PFSK-1 (cell line): ENCODE measurements at regions not wholly inside any gene's neighbourhood (a gene's known extent, or its start where the extent isn't known, plus 50 kb on each side); places are given as distances from the start of the nearest gene placed in this dataset.

Experiments
- FOXP2 ChIP-seq: optimal IDR thresholded peaks from 2 replicates; pipeline ENCODE3; 2011; ENCODE audit warnings: borderline replicate concordance, control low read depth, inconsistent platforms; ENCODE audit not compliant: insufficient read depth; ENCODE audit errors: extremely low read length, extremely low read depth
- POLR2AphosphoS5 ChIP-seq: IDR thresholded peaks from 2 replicates; pipeline ENCODE4 v1.6.1; 2012; ENCODE audit warnings: low read depth, mild to moderate bottlenecking, control low read depth, low read length, moderate library complexity
- REST ChIP-seq, 2 experiments: IDR thresholded peaks; 2 replicates each; pipeline versions ENCODE4 v1.6.1 to v1.8.0; 2011 to 2012; ENCODE audit warnings: low read depth in 2 of 2, low read length in 2 of 2, control low read depth in 1 of 2, inconsistent platforms in 1 of 2, mild to moderate bottlenecking in 1 of 2, moderate library complexity in 1 of 2; ENCODE audit not compliant: insufficient read depth in 1 of 2
- SIN3A ChIP-seq: IDR thresholded peaks from 2 replicates; pipeline ENCODE4 v1.6.1; 2012; ENCODE audit warnings: mild to moderate bottlenecking, low read length, moderate library complexity, borderline replicate concordance; ENCODE audit not compliant: insufficient read depth
- TAF1 ChIP-seq: IDR thresholded peaks from 2 replicates; pipeline ENCODE4 v1.6.1; 2012; ENCODE audit warnings: low read length, control low read depth, borderline replicate concordance; ENCODE audit not compliant: insufficient read depth

GRCh38 chr6:147057705-147058342, 146.4 kb upstream of the STXBP5 start:
- no peak for TF ChIP-seq POLR2AphosphoS5
- TF ChIP-seq FOXP2 = no peak
- TF ChIP-seq REST (IDR thresholded peaks at IDR 0.05; ENCODE audit: insufficient read depth in 1 of 2, low read depth in 2 of 2, low read length in 2 of 2) = no peak
- no peak for TF ChIP-seq SIN3A
- no peak for TF ChIP-seq TAF1

- TF ChIP-seq FOXP2 = no peak
- TF ChIP-seq REST (IDR thresholded peaks at IDR 0.05; ENCODE audit: insufficient read depth in 1 of 2, low read depth in 2 of 2, low read length in 2 of 2) = peak; percentile 31 to 77; a peak in 1 of 4 replicates
Measured at GRCh38 chr6:147058786-147059385, 145.3 kb upstream of the STXBP5 start.

- no peak for TF ChIP-seq REST (IDR thresholded peaks at IDR 0.05; ENCODE audit: insufficient read depth in 1 of 2, low read depth in 2 of 2, low read length in 2 of 2)
- TF ChIP-seq FOXP2 = no peak
Measured at GRCh38 chr6:147060636-147061035, 143.6 kb upstream of the STXBP5 start.

- no peak for TF ChIP-seq POLR2AphosphoS5
- no peak for TF ChIP-seq REST (IDR thresholded peaks at IDR 0.05; ENCODE audit: insufficient read depth in 1 of 2, low read depth in 2 of 2, low read length in 2 of 2)
- no peak for TF ChIP-seq FOXP2
- TF ChIP-seq SIN3A = no peak
- TF ChIP-seq TAF1 = no peak
Measured at GRCh38 chr6:147061252-147061651, 143.0 kb upstream of the STXBP5 start.

GRCh38 chr6:147063469-147064031, 140.7 kb upstream of the STXBP5 start:
- no peak for TF ChIP-seq POLR2AphosphoS5
- TF ChIP-seq SIN3A = no peak
- no peak for TF ChIP-seq FOXP2
- no peak for TF ChIP-seq TAF1
- no peak for TF ChIP-seq REST (IDR thresholded peaks at IDR 0.05; ENCODE audit: insufficient read depth in 1 of 2, low read depth in 2 of 2, low read length in 2 of 2)
